KG1 (cell line): ENCODE measurements at regions not wholly inside any gene's neighbourhood (a gene's known extent, or its start where the extent isn't known, plus 50 kb on each side); places are given as distances from the start of the nearest gene placed in this dataset.
"Not testable (repeated sequence)": the region's sequence is repeated elsewhere in the genome, so short reads cannot be mapped to it uniquely, and the experiment has no call there.

Experiments used
- DNase-seq: peaks from one replicate; lab custom pipeline; 2025; lab: John Stamatoyannopoulos, UW

GRCh38 chr4:125594056-125594602, 279.4 kb downstream of the FAT4 start:
- DNase-seq: no peak

- DNase-seq: not testable (repeated sequence)
Measured at GRCh38 chr4:125605926-125606325, 291.2 kb downstream of the FAT4 start.

DNA sequence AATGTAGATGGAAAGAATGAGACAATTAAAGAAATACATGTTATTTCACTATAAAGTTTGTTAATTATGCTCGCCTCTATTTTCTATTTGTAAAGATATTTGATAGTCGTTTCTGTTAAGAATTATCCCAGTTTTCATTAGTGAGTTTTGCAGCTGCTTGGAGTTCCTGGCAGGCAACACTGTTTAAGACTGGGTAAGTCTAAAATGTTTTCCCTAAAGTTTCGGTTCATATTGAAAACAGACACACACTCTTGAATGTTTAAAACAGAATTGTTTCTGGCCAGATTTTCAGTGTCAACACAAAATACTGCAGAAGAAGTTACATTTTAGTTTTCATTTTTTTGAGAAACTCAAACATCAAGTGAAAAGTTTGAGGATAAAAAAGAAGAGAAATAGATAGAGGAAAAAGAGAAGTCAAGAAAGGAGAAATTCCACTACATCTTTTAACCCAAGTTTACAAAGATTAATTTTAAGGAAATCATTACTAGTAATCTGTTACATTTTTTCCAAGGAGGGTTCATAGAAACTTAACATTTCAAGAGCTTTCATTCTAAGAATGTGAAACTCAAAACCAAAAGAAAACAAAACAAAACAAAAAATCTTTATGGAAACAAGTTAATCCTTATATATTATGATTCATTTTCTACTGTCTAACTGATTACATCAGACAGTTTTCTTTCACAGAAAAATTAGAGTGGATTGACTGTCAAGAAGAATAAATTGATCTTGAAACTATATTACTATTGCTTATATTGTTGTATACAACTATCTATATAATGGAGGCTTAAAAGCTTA, 305.5 kb downstream of the FAT4 start:
- no peak for DNase-seq

GRCh38 chr4:125624951-125625350, 310.2 kb downstream of the FAT4 start:
- no peak for DNase-seq

- DNase-seq: no peak
Measured at GRCh38 chr4:125626946-125627345, 312.2 kb downstream of the FAT4 start.

- no peak for DNase-seq
Measured at GRCh38 chr4:125639182-125639621, 324.4 kb downstream of the FAT4 start.

GRCh38 chr4:125641611-125642010, 326.9 kb downstream of the FAT4 start:
- no peak for DNase-seq

- DNase-seq: no peak
Measured at GRCh38 chr4:125642645-125643044, 327.9 kb downstream of the FAT4 start.

DNA sequence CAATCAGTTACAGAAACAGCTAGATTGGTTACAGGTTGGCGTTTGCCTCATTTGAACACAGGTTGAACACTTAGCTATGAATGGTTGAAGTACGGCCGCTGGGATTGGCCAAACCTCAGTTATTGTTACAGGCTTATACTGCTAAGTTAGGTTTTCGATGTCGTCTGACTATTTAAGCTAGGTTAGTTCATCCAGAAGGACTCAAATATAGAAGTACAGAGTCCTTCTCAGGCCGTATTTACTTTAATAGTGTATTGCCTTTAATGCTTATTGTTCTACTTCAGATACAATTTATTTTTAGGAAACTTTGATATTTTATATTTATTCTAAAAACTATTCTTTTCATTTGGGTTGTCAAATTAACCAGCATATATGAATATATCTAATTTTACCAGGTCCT, 334.7 kb downstream of the FAT4 start:
- DNase-seq: no peak

- DNase-seq: no peak
Measured at GRCh38 chr4:125650557-125650956, 335.8 kb downstream of the FAT4 start.

- DNase-seq: not testable (repeated sequence)
Measured at GRCh38 chr4:125651707-125652357, 337.1 kb downstream of the FAT4 start.

DNA sequence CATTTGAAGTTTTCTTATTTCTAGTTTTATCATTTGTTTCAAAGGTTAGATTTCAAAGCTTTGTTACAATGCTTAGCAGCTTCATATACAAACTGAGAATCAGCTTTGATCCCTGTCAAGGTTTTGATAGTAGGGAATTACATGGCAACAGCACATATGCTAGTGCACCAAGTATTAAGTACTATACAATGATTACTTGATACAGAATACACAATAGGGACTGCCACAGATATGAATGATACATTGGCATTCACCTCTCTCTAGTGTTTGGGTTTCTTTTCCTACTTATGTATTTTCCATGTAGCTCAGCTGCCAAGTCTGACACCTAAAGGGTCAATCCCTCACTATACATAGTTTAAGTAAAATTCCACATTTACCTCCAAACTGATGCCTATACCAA, 344.0 kb downstream of the FAT4 start:
- no peak for DNase-seq

GRCh38 chr4:125663896-125664767, 349.4 kb downstream of the FAT4 start:
- DNase-seq: no peak

DNA sequence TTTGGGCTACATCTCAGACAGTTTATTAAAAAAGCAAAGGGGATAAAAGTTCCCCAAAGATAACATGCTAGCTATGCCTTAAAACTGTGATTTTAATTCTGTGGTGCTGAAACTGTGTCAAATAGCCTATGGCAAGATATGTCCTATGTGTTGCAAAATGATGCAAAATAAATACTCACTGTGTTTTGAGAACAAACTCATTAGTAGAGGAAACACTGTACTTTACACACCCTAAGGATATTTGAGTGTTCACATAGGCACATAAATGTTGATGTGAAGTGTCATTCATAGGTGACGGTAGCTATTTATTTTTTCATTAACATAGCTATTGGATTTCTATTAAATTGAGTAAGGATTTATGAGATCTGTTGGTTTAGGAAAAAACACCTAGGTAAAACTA, 351.9 kb downstream of the FAT4 start:
- no peak for DNase-seq

DNA sequence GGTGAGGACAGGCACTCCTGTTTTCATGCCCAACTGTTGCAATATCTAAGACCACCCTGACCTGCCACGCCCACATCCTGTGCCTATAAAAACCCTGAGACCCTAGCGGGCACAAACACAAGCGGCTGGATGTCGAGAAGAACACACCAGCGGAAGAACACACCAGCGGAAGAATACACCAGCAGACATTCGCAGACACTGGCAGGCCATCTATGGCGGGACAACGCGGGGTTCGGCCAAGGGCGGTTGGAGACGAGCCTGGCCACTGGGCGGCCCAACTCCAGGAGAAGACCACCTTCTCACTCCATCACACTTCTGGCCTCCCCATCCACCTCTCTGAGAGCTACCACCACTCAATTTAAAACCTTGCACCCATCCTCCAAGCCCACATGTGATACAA, 361.4 kb downstream of the FAT4 start:
- DNase-seq: no peak

DNA sequence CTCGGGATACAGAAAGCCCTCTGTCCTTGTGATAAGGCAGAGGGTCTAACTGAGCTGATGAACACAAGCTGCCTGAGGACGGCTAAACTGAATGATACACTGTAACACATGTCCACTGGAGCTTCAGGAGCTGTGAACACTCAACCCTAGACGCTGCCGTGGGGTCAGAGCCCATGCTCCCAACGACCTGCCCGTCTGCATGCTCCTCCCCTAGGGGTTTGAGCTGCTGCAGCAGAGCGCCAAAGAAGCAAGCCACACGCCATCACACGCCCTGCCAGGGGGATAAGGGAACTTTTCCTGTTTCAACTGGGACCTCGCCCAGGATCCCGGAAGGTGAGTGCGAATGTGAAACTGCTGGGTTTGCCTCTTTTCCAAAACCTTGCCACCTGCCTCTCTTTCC, 361.8 kb downstream of the FAT4 start:
- DNase-seq: no peak

GRCh38 chr4:125677665-125678307, 363.0 kb downstream of the FAT4 start:
- DNase-seq: no peak

GRCh38 chr4:125679989-125680388, 365.2 kb downstream of the FAT4 start:
- no peak for DNase-seq

DNA sequence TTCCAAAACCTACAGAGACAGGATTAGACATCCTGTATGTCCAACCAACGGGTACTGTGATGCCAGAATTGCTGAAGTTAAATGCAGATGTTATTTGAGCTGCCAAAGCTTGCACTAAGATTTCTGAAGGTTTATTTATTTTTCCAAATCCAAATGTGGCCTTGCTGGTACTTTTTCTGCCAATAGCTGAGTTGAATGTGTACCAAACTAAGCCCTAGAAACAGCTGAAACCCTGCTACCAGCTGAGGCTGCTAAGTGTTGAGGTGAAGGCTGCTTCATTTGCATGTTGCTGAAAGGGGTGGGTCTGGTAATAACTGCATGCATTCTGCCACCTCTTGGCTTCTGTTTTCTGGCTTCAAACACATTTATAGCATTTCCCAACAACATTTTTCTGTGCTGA, 366.5 kb downstream of the FAT4 start:
- DNase-seq: no peak

DNA sequence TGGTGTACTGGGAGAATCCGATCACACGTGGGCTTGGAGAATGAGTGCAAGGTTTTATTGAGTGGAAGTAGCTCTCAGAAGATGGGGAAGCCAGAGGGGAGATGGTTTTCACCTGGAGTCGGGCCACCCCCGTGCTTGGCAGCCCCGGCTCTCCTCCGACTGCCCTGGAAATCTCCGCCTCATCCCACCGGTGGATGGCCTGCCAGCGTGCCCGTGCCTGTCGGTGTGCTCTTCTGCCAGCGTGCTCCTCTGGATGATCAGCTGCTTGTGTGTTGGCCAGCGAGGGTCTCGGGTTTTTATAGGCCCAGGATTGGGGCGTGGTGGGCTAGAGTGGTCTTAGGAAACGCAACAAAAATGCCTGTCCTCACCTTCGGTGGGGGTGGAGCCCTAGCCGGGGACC, 368.0 kb downstream of the FAT4 start:
- DNase-seq: no peak

- DNase-seq: no peak
Measured at GRCh38 chr4:125688841-125689240, 374.1 kb downstream of the FAT4 start.

- no peak for DNase-seq
Measured at GRCh38 chr4:125689805-125690204, 375.1 kb downstream of the FAT4 start.
